GM19455 (cell line): ENCODE measurements at regions not wholly inside any gene's neighbourhood (a gene's known extent, or its start where the extent isn't known, plus 50 kb on each side); places are given as distances from the start of the nearest gene placed in this dataset.

Experiments used
- ATAC-seq: cut with Tn5 transposase; IDR thresholded peaks from one replicate; pipeline ENCODE4 v1.9.1; 2021; ENCODE audit not compliant: unreplicated experiment

DNA sequence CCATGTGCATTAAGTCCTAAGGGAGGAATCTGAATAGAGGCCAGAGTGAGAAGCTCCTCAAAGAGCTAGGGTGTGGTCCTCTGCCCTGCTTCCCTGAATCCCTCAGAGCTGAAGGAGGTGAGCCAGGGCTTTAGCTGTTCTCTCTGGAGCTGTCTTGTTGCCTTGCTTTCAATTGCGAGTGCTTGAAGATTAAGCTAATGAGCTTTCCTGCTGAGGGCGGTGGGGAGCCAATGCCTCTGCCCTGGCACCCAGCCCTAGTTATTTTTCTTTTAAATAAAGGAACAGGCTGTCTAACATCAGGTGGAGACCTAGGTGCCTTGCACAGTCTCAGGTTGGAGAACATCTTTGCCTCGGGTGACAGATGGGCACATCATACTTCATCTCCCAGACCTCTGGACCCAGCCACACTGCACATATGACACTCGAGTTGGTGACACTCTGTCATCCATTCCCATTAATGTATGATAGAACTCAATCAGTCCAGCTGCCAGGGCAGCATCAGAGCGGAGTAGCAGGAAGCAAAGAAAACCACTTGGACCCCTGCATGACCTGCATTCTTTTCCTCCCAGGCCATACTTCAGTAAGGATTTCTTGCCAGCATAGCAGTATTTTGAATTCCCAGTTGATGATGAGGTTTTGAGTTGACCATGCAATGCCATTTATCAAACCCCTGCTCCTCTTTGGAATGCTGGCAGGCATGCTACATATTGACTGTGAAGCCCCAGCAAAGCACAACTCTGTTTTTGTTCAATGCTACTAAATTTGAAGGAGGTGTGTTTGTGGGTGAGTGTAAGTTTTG is 292.7 kb downstream of the RNF144A start:
- ATAC-seq = no peak

GRCh38 chr2:7210712-7211111 is 293.5 kb downstream of the RNF144A start:
- ATAC-seq = no peak

DNA sequence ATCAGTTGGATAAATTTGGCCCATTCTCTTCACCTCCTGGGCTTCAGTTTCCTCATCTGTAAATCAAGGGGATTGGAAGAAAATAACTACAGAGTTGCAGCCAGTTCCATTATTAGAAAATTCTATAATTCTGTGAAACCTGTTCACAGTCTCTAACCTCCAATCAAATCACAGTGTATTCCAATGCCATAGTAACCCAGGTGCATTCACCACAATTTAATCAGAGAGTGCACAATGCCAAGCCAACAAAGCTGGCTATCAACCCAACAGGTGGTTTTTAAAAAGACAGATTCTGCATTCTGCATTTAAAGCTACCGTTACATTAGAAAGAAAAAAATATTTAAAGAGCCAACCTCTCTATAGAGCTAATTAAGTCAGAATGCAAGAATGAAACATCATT is 308.6 kb downstream of the RNF144A start:
- no peak for ATAC-seq

DNA sequence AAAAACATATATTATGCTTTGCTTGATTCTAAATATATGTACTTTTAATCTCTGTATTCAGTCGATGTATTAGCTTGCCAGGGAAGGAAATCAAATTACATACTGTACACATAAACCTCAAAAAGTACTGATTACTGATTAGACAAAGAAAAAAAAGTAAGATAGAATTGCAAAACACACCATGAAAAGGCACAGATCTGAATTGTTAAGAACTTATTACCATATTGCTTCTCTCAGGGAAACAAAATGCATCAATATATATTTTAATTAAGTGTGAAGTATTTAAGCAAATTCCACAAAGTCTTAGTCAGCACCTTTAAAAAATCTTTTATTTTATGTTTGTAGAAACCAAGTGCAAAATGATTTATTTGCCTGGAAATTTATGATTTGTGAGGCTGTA is 309.3 kb downstream of the RNF144A start:
- no peak for ATAC-seq

DNA sequence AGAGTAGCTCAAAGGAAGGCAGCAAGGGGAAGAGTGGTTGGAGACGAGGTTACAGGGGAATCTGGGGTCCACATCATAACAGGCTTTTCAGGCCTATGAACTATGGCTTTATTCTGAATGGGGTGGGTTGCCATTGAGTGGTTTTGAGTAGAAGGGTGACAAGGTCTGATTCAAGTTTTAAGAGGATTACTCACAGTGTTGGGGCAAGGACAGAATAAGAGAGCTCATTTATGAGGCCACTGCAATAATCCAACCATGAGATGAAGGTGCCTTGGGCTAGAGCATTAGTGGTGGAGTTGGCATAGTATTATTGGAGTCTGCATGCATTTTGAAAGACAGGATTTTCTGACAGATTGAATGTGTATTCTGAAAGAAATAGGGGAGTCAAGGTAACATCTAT is 315.9 kb downstream of the RNF144A start:
- no peak for ATAC-seq

DNA sequence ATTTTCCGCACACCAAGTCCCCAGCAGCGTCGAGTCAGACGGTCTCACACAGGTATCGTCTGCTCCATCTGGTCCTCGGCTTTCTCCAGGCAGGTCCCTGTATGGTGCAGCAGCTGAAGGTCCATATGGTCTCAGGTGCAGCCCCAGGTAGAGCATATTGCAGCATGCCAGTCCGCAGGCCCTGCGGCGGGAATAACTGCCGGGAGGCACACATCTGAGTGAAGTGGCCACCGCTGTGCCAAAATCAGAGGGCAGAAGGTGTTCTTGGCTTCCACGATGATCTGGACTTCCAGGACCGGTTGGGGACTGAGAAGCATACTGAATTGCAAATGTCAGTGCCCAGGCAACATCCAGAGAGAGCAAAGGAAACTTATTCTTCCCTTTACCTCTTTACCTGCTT is 320.3 kb downstream of the RNF144A start:
- ATAC-seq = no peak

DNA sequence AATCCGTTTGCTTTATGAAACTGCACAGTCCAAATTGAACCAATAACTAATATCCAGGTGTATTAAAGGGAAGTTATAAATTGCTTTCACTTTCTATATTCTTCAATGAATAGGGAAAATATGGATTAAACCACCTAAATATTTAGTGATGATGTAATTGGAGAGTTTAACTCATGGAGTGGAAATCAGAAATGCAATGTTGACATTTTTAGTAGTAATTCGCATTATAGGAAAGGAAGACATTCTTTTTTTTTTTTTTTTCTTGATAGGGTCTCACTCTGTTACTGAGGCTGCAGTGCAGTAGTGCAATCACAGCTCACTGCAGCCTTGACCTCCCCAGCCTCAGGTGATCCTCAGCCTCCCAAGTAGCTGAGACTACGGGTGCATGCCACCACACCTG is 321.9 kb downstream of the RNF144A start:
- no peak for ATAC-seq

GRCh38 chr2:7241041-7241745 is 324.0 kb downstream of the RNF144A start:
- ATAC-seq = no peak

- ATAC-seq = no peak
Measured at GRCh38 chr2:7242189-7242867, 325.1 kb downstream of the RNF144A start.

DNA sequence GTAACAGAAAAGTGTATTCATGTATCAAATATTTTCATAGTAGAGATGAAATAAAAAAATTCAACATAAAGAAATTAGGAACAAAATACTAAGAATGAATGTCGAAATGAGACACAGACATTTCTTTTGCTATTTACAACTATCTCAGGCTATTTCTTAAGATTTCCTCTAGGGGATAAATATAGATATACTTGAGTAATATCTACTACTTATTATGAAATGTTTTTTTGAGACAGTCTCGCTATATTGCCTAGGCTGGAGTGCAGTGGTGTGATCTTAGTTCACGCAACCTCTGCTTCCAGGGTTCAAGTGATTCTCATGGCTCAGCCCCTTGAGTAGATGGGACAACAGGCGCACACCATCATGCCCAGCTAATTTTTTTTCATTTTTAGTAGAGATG is 326.1 kb downstream of the RNF144A start:
- ATAC-seq = no peak

GRCh38 chr2:7256377-7256776 is 339.2 kb downstream of the RNF144A start:
- no peak for ATAC-seq

DNA sequence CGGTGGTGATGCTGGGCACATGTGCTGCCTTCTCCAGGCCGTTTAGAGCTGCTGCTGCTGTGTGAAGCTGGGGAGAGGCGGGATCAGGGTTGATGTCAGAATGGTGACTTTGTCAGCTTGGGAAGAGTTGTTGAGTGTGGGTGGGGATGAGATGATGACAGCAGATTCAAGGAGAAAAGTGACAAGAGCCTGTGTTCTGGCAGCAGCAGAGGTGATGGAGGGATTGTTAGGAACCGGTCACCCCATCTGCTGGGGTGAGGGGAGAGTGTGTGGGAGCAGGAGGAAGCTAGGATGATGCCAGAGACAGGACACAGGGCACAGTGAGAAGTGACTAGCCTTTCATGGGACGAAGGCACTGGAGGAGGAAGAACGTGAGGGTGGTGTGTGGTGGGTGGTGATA is 345.5 kb downstream of the RNF144A start:
- no peak for ATAC-seq

DNA sequence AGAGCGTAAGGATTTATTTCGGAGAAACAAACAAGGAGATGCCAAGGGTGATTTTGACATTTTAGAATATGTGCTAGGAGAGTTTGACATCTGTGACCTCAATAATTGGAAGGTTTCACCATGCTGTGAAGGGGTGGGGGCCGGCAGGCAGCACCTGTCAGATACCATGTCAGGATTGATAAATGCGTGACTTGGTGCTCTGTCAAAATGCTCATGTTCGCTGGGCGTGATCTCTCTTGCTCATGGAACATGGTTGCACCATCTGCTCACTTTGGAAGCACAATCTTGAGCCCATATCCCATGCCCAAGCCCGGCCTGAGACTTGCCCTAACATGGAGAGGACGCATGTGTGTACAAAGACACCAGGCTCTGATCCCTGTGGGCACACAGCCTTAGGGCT is 347.6 kb downstream of the RNF144A start:
- no peak for ATAC-seq

DNA sequence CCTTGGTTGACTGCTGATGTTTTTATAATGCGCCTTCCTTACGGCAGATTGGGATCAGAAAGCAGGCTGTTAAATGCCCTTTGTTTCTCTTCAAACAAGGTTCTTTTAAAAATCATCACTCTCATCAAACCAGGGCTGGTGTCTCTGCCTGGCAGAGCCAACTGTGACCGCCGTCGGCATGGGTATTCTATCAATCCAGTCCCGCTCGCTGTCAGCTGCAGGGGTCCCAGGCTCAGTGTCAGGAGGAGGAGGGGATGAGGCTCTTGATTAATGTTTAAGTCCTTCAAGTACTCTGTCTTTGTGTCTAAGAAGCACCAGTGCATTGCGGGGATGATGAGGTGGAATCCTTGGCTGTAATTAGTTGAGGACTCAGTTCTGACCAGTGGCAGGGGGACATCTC is 348.1 kb downstream of the RNF144A start:
- ATAC-seq = no peak

- no peak for ATAC-seq
Measured at GRCh38 chr2:7269106-7269643, 352.0 kb downstream of the RNF144A start.

DNA sequence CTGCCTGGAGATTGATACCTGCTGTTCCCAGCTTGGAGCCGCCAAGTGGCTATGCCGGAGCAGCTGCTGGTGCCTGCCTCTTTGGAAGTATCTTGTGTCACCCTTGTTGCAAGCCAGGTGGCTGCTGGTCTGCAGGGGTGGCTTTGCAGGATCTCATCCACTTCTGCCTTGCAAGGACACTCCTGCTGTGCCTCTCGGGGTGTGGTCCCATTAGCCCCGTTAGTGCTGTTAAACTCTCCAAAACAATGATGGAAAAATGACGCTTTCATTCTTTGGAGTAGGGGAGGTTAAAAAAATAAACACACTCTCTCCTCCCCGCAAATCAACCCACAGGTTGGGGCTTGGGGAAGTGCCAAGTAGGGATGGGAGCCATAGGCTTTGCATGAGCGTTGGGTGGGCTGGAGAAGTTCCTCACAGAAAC is 352.8 kb downstream of the RNF144A start:
- no peak for ATAC-seq

DNA sequence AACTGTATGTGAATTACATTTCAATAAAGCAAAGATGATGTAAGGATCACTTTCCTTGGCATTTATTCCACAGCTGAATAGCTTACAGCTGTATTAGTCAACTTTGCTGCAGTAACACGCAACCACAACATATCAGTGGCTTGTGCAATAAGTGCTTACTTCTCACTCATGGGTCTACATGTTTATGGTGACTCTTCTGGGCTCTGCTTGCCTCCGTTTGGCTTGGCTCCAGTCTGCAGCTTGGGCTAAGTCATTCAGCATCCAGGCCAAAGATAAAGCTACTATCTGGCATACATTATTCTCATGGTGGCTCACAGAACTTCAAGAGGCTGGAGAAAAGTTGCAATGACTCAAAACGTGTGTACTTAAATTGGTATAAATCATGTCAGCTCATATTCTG is 355.0 kb downstream of the RNF144A start:
- ATAC-seq = no peak

- ATAC-seq = no peak
Measured at GRCh38 chr2:7278984-7279383, 361.8 kb downstream of the RNF144A start.

DNA sequence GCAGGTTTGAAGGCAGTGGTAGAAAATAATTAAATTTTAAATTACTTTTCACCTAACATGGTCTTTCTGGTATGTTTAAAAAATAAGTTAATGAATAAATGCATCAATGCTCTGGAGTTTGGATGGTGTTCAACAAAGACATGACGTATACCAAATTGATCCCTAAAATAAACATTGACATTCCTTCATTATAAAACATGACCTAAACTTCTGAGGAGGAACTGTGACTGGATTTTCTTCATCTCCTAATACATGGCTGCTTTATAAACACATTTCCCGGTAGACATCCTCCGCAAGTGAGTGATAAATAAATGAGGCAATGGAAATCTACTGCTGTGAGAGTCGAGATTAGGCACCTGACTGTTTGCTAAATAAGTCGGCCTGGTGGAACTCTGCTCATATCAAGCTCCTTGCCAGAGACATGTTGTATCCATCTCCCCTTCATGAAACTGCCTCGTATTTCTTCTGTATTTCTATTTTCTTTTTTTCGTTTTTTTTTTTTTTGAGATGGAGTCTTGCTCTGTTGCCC is 362.3 kb downstream of the RNF144A start:
- no peak for ATAC-seq

GRCh38 chr2:7280790-7281189 is 363.6 kb downstream of the RNF144A start:
- ATAC-seq = no peak
